OCI-LY7 (cell line): ENCODE measurements at regions not wholly inside any gene's neighbourhood (a gene's known extent, or its start where the extent isn't known, plus 50 kb on each side); places are given as distances from the start of the nearest gene placed in this dataset.

Source experiments
- BruUV-seq: library from RNA; stranded (reverse); fragments of 400-500 nt; replicated peaks from 2 replicates; lab custom pipeline; 2021; lab: Mats Ljungman, UMichigan
- CTCF ChIA-PET: fragments of 300-600 bp; sonication (Branson Sonifier 250); formaldehyde crosslinking; loops from one replicate; lab custom pipeline; 2022; ENCODE audit warnings: antibody characterized with exemption; ENCODE audit not compliant: unreplicated experiment; lab: Charles Lee
- POLR2A ChIA-PET: fragments of 300-600 bp; sonication (Branson Sonifier 250); formaldehyde crosslinking; loops from one replicate; lab custom pipeline; 2022; ENCODE audit warnings: antibody characterized with exemption; lab: Charles Lee
- DNase-seq: peaks from one replicate; pipeline ENCODE4 v3.0.0-alpha.2; 2015; ENCODE audit warnings: low spot score
- H2AFZ ChIP-seq: fragments of 200-600 bp; sonication (generic), shearing (Covaris generic); 2 replicates; pipeline ENCODE4 v1.6.1; 2014; ENCODE audit warnings: mild to moderate bottlenecking, antibody characterized with exemption, low read length, moderate library complexity
- H3K27ac ChIP-seq: fragments of 200-600 bp; sonication (generic); 2 replicates; pipeline ENCODE4 v1.5.1; 2014; ENCODE audit warnings: mixed run types, low read depth, mild to moderate bottlenecking, moderate library complexity, low read length, inconsistent platforms; ENCODE audit not compliant: poor library complexity, severe bottlenecking
- H3K36me3 ChIP-seq: fragments of 200-600 bp; sonication (generic); 2 replicates; pipeline ENCODE4 v1.6.1; 2014; ENCODE audit warnings: mild to moderate bottlenecking, antibody characterized with exemption, low read length, moderate library complexity, mixed read lengths; ENCODE audit not compliant: insufficient read depth
- H3K4me1 ChIP-seq: fragments of 200-600 bp; sonication (generic); 2 replicates; pipeline ENCODE4 v1.5.1; 2014; ENCODE audit warnings: mild to moderate bottlenecking, low read length; ENCODE audit not compliant: insufficient read depth, poor library complexity, severe bottlenecking
- H3K4me2 ChIP-seq: fragments of 200-600 bp; sonication (generic); 2 replicates; pipeline ENCODE4 v1.6.1; 2014; ENCODE audit warnings: mild to moderate bottlenecking, low read length
- H3K4me3 ChIP-seq: fragments of 200-600 bp; sonication (generic); 2 replicates; pipeline ENCODE4 v1.5.1; 2014; ENCODE audit warnings: mild to moderate bottlenecking, low read depth, low read length; ENCODE audit not compliant: poor library complexity, severe bottlenecking
- H3K79me2 ChIP-seq: fragments of 200-600 bp; sonication (generic); 2 replicates; pipeline ENCODE4 v1.6.1; 2016; ENCODE audit warnings: low read depth, mild to moderate bottlenecking, low read length, moderate library complexity, mixed read lengths; ENCODE audit not compliant: insufficient read depth
- H3K9me2 ChIP-seq: fragments of 200-600 bp; sonication (generic); 2 replicates; pipeline ENCODE4 v1.6.1; 2016; ENCODE audit warnings: mild to moderate bottlenecking, low read length, mixed read lengths; ENCODE audit not compliant: insufficient read depth
- H3K9me3 ChIP-seq: fragments of 200-600 bp; sonication (generic); 2 replicates; pipeline ENCODE4 v1.6.1; 2014; ENCODE audit warnings: mild to moderate bottlenecking, mixed run types, low read length, mixed read lengths
- H4K20me1 ChIP-seq: fragments of 200-600 bp; sonication (generic); 2 replicates; pipeline ENCODE4 v1.6.1; 2014; ENCODE audit warnings: mild to moderate bottlenecking, antibody characterized with exemption, low read length, moderate library complexity, mixed read lengths; ENCODE audit not compliant: insufficient read depth
- EZH2phosphoT487 ChIP-seq: fragments of 200-600 bp; sonication (generic); IDR thresholded peaks from 2 replicates; pipeline ENCODE4 v1.6.1; 2018; ENCODE audit warnings: low read depth, borderline replicate concordance, mild to moderate bottlenecking, mixed run types, antibody characterized with exemption, low read length, moderate library complexity, mixed read lengths
- intact Hi-C: fragments of 100-400 bp; cut with micrococcal nuclease; formaldehyde crosslinking; loops from one replicate; pipeline ENCODE4 v1.10.0; 2022; ENCODE audit not compliant: unreplicated experiment
- TF ChIP-seq, protein P1 (sequence below): fragments of 200-600 bp; sonication (generic); conservative IDR thresholded peaks from 2 replicates; pipeline ENCODE4 v1.5.1; 2014; ENCODE audit warnings: mild to moderate bottlenecking, antibody characterized with exemption, low read length, moderate library complexity, mixed read lengths

DNA sequence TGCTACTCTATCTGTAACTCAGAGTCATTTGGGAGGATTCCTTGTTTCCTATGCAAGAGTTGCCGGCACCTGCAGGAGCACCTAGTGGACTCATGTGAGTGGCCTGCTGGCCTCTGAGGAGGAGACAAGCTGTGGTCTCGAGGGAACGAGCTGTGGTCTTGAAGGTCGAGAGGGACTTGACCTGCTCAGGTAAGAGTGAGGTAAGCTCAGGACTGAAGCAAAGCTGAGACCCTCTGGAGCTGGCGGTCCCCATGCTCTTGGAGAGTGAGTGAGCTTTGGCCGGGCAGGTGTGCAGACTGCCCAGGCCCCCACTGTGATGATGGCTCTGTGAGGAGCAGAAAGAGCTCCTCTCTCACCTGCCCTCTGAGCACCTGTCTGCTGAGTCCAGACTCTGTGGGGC is 214.3 kb downstream of the MYLK4 start:
- Histone ChIP-seq H3K4me3 (no peak overlapping the region), H4K20me1 (no peaks in the 10 kb centered on the region), H2AFZ (no peak overlapping the region), H3K4me1 (no peaks in the 10 kb centered on the region), H3K36me3 (no peaks in the 10 kb centered on the region), H3K4me2 (no peak overlapping the region), H3K9me3 (peaks cover 5% of the 10 kb centered on the region; the same call in 1 of the 2 replicates), H3K27ac (no peak overlapping the region), H3K9me2 (no peaks in the 10 kb centered on the region), H3K79me2 (no peaks in the 10 kb centered on the region)
- intact Hi-C loops = no loop called here
- POLR2A ChIA-PET = no interaction called here
- no TSS peak for BruUV-seq
- CTCF ChIA-PET = no interaction called here
- no peak for DNase-seq
- TF ChIP-seq, protein P1, sequence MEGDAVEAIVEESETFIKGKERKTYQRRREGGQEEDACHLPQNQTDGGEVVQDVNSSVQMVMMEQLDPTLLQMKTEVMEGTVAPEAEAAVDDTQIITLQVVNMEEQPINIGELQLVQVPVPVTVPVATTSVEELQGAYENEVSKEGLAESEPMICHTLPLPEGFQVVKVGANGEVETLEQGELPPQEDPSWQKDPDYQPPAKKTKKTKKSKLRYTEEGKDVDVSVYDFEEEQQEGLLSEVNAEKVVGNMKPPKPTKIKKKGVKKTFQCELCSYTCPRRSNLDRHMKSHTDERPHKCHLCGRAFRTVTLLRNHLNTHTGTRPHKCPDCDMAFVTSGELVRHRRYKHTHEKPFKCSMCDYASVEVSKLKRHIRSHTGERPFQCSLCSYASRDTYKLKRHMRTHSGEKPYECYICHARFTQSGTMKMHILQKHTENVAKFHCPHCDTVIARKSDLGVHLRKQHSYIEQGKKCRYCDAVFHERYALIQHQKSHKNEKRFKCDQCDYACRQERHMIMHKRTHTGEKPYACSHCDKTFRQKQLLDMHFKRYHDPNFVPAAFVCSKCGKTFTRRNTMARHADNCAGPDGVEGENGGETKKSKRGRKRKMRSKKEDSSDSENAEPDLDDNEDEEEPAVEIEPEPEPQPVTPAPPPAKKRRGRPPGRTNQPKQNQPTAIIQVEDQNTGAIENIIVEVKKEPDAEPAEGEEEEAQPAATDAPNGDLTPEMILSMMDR = no peak
- no peak for TF ChIP-seq EZH2phosphoT487

DNA sequence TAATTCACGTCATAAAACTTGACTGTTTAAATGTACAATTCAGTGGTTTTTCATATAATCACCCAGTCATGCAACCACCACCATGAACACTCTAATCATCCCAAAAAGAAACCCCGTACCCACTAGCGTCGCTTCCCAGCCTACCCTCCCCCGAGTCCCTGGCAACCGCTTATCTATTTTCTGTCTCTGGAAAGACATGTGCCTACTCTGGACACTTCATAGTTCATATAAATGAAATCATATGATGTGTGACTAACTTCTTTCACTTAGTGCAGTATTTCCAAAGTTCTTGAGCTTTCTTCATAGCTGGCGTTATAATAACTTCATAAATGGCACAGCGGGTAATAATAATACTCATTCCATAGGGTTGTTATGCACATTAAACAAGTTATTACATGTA is 215.2 kb downstream of the MYLK4 start:
- Histone ChIP-seq H3K36me3 (no peaks in the 10 kb centered on the region), H3K27ac (no peak overlapping the region), H3K4me2 (no peak overlapping the region), H3K9me3 (peaks cover 5% of the 10 kb centered on the region; the same call in 1 of the 2 replicates), H4K20me1 (no peaks in the 10 kb centered on the region), H3K4me3 (no peak overlapping the region), H3K4me1 (no peaks in the 10 kb centered on the region), H3K9me2 (no peaks in the 10 kb centered on the region), H3K79me2 (no peaks in the 10 kb centered on the region), H2AFZ (no peak overlapping the region)
- BruUV-seq = no TSS peak
- TF ChIP-seq, protein P1 = no peak
- no peak for DNase-seq
- CTCF ChIA-PET = no interaction called here
- POLR2A ChIA-PET = no interaction called here
- intact Hi-C loops = no loop called here

DNA sequence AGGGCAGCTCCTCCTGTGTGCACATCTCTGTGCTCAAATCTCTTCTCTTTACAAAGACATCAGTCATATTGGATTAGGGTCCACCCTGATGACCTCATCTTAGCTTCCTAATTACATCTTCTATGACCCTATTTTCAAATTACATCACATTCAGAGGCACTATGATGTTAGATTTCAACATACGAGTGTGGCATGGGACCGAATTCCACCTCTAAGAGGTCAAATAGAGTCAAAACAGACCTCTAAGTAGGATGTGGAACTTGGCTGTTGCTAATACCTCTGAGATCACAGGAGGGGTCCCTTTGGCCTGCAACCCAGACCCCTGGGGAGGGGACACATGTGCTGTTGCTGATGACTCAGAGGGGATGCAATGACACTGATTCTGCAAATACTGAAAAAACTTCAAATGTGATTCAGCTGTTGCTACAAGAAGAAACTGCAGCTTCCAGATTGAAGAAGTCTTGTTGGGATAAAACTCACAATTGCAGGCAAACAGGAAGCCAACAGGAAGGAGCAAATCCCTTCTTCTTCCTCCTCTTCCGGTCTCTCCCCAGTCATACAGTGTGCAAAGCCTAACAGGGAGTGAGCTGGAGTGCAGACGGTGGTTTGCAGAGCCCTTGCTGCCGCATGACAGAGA is 216.2 kb downstream of the MYLK4 start:
- TF ChIP-seq, protein P1 = no peak
- no peak for TF ChIP-seq EZH2phosphoT487

More for the DNA sequence above, 216.2 kb downstream of the MYLK4 start:
- Histone ChIP-seq H3K27ac (no peak overlapping the region), H3K9me2 (no peaks in the 10 kb centered on the region), H3K79me2 (no peaks in the 10 kb centered on the region), H3K9me3 (peaks cover 5% of the 10 kb centered on the region; the same call in 1 of the 2 replicates), H3K36me3 (no peaks in the 10 kb centered on the region), H4K20me1 (no peaks in the 10 kb centered on the region), H3K4me2 (no peak overlapping the region), H2AFZ (no peak overlapping the region), H3K4me3 (no peak overlapping the region), H3K4me1 (no peaks in the 10 kb centered on the region)
- ChIA-PET POLR2A (no interaction called here), CTCF (no interaction called here)
- no TSS peak for BruUV-seq
- no peak for DNase-seq
- intact Hi-C loops = no loop called here
